Activated CD4-positive, alpha-beta T cell treated with anti-CD3 and anti-CD28 coated beads, Interleukin-2, amount 50 U/mL, for 48 hours (primary cell): ENCODE measurements at regions not wholly inside any gene's neighbourhood (a gene's known extent, or its start where the extent isn't known, plus 50 kb on each side); places are given as distances from the start of the nearest gene placed in this dataset.

ENCODE experiments used
- DNase-seq, 2 experiments: peaks; one replicate each; pipeline ENCODE4 v3.0.0-alpha.2; 2020

GRCh38 chr7:25930492-25931048 lies 221.4 kb upstream of the NFE2L3 start:
- no peak for DNase-seq

GRCh38 chr7:25931156-25931555 lies 220.8 kb upstream of the NFE2L3 start:
- DNase-seq = no peak

- DNase-seq = no peak
Observed at GRCh38 chr7:25933921-25934320, 218.1 kb upstream of the NFE2L3 start.

GRCh38 chr7:25940086-25940906 lies 211.7 kb upstream of the NFE2L3 start:
- no peak for DNase-seq

GRCh38 chr7:25944777-25945515 lies 207.1 kb upstream of the NFE2L3 start:
- DNase-seq = no peak

- DNase-seq = no peak
Observed at GRCh38 chr7:25945608-25946007, 206.4 kb upstream of the NFE2L3 start.

GRCh38 chr7:25946181-25946580 lies 205.8 kb upstream of the NFE2L3 start:
- no peak for DNase-seq

- no peak for DNase-seq
Observed at GRCh38 chr7:25947669-25948516, 204.1 kb upstream of the NFE2L3 start.

GRCh38 chr7:25949736-25950487 lies 202.1 kb upstream of the NFE2L3 start:
- no peak for DNase-seq

- peak; percentile 79 to 84 for DNase-seq
Observed at GRCh38 chr7:25950488-25951413, 201.2 kb upstream of the NFE2L3 start.

GRCh38 chr7:25951414-25952260 lies 200.4 kb upstream of the NFE2L3 start:
- no peak for DNase-seq

- no peak for DNase-seq
Observed at GRCh38 chr7:25952261-25953057, 199.5 kb upstream of the NFE2L3 start.

GRCh38 chr7:25953859-25954258 lies 198.1 kb upstream of the NFE2L3 start:
- DNase-seq = no peak

- DNase-seq = no peak
Observed at GRCh38 chr7:25954395-25954794, 197.6 kb upstream of the NFE2L3 start.

GRCh38 chr7:25959168-25959734 lies 192.7 kb upstream of the NFE2L3 start:
- no peak for DNase-seq

- DNase-seq = no peak
Observed at GRCh38 chr7:25963733-25964132, 188.3 kb upstream of the NFE2L3 start.

- DNase-seq = no peak
Observed at GRCh38 chr7:25964483-25964991, 187.5 kb upstream of the NFE2L3 start.

GRCh38 chr7:25965405-25966123 lies 186.4 kb upstream of the NFE2L3 start:
- no peak for DNase-seq
